HG03280 (cell line): ENCODE measurements at regions not wholly inside any gene's neighbourhood (a gene's known extent, or its start where the extent isn't known, plus 50 kb on each side); places are given as distances from the start of the nearest gene placed in this dataset.

ENCODE experiments used
- ATAC-seq: cut with Tn5 transposase; IDR thresholded peaks from one replicate; pipeline ENCODE4 v1.9.1; 2021; ENCODE audit warnings: mild to moderate bottlenecking, moderate library complexity; ENCODE audit not compliant: unreplicated experiment

DNA sequence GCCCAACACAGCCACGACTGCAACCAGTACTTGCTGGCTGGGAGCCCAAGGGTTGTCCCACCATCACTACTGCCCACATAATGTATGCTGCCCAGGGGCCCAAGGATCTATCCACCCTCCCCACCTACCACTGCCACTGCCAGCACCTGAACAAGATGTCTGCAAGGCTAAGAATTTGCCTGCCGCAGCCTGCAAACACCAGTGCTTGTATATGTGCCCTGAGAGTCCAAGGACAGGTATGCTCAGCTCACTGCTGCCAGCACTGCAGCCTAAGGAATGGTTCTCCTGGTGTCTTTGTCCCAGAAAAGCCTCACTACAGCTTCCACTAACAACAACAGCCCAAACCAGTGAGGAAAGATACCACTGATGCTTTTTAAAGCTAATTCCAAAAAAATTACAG is 1174.0 kb downstream of the SORCS1 start:
- no peak for ATAC-seq

DNA sequence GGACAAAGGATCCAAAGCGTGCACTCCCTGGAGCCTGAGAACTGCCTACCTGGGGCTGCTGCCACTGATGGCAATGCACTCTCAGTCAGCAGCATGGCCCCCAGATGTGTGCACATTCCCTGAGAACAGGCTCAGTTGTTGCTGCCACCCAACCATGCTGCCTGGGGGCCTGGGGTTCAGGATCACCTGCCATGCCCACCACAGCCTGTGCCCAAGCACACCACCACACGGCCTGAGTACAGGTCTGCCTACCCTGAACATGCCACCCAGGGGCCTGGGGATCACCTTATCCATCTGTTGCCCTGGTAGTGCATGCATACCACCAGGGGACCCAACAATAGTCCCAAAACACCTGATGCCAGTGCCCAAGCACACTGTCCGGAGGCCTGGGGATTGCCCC is 1174.5 kb downstream of the SORCS1 start:
- no peak for ATAC-seq

DNA sequence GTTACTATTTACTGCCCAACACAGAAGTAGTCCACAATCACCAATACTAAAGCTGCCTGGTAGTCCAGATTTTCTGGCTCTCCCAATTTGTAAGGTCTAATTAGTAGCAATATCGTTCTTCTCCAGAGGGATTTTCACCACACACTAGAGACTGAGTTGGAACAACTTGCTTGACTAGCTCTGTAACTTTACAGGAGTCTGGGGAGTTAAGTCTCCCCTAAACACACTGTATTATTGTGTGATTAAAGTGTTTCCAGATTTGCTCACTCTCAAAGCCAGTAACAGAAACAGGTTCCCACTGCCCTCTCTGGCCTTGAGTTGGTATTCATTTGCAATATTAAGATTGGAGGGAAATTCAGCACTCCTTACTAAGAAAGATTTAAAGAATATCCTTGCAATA is 1175.7 kb downstream of the SORCS1 start:
- ATAC-seq, result no peak

DNA sequence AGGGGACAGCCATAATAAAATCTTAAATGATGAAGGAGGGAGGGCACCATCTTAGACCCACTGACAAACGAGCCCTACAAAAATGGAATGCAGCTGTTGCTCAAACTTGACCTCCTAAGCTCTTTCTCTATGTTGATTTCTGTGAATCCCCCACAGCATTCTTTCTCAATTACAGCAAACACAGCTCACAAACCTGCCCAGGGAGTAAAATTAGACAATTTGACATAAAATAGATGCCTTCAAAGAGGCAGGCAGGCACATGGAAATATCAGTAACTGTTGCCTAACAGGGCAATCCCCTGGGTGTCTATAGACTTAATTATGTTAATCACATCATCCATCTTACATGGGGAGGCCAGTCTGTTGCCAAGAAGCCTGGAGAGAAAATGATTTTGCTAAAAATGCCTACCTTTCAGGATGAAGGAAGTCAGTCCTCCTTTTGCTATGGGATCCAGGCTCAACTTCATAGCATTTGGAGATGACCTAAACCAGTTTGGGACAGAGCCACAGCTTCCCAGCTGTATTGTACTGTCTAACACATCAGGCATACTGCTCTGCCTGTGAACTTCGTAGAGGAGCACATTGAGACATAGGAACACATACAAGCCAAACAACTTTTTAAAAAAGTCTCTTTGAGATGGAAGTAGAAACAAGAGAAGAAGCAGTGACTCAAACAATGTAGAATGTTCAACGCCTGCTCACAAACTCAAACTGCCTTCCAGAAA is 1177.4 kb downstream of the SORCS1 start:
- ATAC-seq, result no peak

DNA sequence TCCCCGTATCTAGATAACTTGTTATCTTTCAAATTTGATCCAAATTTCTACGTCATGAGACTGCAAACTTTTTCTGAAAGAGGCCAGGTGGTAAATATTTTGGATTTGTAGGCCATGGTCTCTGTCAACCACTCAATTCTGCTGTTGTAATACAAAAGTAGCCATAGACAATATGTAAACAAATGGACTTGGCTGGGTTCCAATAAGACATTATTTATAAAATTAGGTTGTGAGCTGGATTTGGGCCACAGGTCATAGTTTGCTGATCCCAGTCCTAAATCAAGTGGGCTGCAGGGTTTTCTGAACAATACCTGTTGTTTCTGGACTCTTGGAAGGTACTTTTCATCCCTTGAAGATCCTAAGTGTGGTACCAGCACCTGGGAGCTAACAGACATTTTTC is 1178.0 kb downstream of the SORCS1 start:
- no peak for ATAC-seq

DNA sequence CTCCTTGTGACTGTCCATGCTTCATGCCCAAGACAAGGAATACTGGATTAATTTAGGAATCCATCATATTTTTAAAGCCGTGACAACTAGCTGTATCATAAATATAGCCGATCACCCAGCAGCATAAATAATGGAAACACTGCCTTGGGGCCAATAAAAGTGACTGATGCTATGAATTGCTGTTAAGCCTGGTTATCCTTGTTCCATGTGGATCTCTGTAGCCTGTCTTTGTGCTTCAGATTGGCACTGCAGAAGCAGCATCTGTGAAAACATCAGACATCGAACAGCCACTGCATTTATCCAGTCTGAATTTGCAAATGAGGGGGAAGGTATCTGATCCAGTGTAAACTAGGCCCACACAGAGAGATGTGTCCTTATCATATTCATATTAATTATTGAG is 1181.8 kb downstream of the SORCS1 start:
- no peak for ATAC-seq

DNA sequence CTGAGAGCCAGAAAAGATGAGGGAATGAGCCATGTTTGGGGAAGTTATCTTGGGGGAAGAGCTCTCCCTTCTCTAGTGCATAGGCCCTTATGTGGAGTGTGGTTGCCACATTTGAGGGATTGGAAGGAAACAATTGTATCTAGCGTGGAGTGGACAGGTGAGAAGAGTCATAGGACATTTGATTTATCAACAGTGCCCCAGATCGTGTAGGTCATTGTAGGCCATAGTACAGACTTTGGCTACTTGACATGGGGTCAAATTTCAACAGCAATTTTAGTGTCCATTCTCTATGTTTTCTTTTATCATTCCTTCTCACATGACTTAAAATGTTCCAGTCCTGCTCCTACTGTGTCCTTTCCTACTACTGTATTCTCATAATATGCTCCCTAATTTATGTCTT is 1182.8 kb downstream of the SORCS1 start:
- no peak for ATAC-seq

DNA sequence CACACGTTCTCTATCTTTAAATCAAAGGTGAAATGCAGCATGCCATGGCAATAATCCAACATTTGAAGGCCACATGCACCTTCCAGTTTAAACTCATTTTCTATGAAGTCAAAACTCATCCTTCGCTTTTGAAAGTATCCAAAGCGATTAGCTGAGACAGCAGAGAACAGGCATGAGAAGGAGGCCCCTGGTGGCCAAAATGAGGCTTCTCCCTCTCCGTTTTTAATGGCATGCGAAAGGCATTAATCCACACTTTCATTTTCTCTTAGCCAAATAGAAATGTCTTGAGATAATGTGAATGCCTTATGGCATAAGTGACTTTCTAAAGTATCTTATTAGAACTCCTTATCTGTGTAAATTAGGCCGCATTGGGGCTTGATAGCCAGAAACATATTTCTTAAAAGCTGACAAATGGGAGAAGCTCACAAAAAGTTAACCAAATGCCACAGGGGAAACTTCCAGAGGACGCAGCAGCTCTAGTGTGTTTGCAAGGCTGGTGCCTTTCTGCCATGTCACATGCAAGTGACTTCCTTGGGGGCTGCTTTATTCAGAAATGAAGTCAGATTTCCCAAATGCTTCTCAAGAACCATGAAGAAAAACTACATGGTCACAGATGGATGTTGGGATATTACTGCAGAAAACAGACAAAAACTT is 1189.6 kb downstream of the SORCS1 start:
- no peak for ATAC-seq

DNA sequence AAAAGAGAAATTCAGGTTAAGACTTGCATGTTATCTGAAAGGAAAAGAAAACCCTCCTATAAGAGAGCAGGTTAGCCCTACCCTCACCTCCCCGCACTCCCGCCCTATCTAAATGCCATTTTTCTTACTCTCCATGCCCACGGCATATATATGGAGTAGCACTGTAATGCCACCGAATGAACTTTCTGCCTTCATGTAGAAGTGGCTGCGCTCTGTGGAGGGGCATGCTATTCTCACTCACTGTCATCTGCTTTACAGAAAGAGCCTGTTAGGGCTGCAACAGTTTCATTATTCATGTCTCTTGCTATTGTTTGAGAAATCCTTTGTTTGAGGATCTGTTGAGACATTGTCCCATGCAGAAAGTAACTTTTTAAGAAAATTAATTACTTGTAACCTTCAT is 1190.6 kb downstream of the SORCS1 start:
- no peak for ATAC-seq

DNA sequence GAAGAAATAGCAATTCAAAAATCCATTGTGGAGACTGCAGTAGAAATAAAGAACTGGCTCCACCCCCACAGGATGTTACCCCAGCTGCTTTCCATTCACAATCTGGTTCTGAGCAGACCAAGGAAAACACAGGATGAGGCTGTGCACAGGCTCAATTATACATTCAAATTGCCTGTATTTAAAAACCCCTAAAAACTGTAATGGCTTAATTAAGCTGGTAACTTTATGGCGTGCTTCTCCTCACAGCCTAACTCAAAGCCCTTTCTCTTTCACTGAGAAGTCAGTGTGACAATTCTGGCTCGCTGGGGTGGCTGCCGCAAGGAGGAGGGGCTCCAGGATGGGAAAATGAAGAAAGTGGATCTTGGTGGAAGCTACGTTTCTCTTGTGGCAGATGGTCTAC is 1191.1 kb downstream of the SORCS1 start:
- ATAC-seq, result no peak

DNA sequence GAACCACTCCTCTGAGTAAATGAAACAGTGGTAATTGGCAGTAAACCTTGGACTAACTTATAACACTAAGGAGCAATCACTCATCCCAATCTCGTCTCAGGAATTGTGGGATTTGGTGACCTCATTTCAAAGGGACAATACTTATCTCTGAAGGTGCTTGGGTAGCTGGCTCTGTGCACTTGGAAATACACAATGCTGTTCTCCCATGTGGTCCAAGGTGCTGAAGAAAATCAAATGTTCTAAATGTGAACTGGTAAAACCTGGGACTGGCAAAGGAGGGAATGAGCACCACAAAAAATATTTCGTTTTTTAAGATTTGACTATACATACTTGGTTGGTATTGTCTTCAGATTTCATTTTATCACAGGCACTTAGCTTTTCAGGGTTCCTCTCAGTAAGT is 1193.0 kb downstream of the SORCS1 start:
- ATAC-seq, result no peak

DNA sequence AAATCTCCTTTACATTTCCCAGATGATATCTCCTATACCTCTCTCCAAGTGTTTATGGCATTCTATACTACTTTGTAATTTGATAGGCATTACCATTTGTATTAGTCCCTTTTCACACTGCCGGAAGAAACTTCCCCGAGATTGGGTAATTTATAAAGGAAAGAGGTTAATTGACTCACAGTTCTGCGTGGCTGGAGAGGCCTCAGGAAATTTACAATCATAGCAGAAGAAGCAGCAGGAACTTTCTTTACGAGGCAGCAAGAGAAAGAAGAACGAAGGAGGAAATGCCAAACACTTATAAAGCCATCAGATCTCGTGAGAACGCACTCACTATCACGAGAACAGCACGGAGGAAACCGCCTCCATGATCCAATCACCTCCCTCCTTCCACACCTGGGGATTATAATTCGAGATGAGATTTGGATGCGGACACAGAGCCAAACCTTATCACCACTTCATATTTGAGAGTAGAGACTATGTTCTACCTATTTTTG is 1194.6 kb downstream of the SORCS1 start:
- no peak for ATAC-seq

DNA sequence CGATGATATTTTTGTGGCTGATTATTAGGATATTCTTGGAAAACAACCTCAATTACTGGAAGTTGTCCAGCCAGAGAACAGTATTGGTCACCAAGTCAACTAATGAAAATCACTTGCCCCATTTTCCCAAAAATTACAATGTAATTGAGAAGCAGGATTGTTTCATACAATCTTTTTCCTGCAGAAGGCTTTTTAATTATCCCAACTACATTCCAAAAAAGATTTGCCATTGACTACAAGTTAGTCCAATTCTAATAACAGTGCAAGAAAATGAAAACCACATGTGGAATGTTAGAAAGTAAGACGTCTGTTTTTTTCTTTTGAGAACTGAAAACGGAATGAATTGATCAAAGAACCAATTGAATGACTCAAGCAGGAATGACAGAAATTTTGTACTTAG is 1195.8 kb downstream of the SORCS1 start:
- no peak for ATAC-seq

DNA sequence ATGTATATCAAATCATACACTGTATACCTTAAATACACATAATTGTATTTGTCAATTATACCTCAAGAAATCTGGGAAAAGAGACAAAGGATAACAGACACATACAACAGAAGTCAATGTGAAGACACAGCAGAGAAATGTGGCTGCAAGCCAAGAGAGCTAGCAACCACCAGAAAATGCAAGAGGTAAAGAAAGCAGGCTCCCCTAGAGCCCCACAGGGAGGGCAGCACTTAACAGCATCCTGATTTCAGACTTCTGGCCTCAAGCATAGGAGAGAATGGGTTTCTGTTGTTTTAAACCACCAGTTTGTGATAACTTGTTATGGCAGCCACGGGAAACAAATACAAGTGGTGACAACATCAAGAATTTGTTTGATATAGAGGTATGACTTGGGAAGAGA is 1197.2 kb downstream of the SORCS1 start:
- no peak for ATAC-seq

DNA sequence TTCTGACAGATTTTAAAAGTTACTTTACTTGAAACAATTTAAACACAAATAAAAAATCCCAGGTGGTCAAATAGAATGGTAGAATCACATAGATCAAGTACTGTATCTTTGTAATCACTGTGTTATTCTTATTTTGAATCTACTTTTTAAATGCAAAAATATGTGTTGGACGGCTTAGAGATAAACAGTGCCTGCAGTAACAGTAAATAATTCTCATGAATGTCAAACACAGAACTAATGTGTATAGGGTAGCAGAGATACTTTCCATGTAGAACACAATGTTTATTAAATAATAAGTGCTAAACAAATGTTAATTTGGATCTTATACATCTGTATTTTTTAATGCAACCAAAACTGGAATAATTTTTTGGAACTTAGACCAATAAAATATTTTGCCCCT is 1199.4 kb downstream of the SORCS1 start:
- no peak for ATAC-seq

DNA sequence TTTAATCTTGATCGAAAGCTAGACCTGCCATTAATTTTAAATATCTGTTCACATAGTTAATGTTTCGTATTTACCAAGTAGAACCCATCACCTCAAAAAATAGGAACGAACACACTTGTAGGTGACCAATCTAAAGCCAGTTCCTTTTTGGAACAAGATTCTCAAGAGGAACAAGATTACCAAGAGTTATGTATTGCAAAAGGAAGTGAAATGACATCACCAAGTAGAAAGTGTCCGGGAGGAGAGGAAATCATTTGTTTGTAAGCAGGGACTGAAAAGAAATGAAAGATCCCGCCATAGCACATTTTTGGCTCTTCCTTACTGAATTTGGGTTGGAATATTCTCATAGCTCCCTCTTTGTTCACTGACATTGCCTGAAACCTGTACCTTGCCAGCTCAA is 1200.5 kb downstream of the SORCS1 start:
- no peak for ATAC-seq

DNA sequence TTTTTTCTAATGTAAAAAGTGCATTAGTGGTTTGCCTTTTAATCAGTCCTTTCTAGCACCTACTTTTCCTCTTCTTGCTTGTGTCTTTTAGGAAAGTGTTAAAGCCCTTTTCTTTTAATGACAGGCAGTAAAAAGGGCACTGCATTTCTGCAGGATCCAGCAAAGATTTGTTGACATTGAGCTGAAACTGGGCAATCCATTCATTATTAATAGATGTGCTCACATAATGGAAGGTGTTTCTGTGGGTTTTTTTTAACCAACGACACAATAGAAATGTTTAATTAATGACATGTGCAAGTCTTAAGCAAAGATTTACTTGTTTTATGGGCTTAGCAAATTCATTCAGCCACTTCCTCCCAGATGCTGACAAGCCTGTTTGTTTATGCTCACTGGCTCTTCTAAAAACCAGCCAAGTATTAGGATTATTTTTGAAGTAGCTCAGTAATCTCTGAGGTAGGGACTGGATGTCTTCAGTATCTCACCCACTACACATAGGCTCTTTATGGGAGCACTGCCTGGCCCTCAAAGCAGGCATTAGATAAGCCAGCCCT is 1201.1 kb downstream of the SORCS1 start:
- no peak for ATAC-seq

DNA sequence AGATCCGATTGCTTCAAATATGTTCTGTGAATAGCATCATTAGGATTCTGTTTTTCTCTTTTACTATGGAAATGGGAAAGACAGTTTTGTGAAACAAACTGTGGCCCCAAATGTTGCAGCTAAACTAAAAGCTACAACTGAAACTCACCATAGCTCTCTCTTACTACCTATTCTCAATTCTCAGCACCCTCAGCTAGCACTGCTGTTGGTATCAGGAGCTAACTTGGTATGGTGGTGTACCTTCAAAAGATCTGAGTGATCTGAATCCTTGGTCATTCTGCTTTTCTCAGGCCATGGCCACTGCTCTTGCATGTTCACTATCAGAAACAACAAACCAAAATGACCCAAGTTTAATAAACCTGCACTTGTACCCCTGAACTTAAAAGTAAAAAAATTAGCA is 1208.0 kb downstream of the SORCS1 start:
- ATAC-seq, result peak; percentile 50

DNA sequence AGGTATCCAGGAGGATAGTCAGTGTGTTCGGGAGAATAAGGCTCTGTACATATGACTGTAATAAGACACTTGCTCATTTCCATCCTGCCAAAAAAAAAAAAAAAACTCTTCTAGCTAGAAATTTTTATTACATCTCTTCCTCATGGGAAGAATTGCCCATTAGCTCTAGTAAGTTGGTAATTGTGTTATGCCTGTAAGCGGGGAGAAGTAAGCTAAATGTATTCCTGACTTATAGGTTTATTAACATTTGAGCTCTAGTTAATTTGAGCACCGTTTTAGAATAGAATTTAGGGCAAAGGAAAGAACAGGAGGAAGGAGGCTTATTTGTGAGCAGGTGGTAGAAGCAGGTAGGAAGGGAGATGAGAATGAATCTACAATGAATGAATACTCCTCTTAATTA is 1210.6 kb downstream of the SORCS1 start:
- ATAC-seq, result no peak

DNA sequence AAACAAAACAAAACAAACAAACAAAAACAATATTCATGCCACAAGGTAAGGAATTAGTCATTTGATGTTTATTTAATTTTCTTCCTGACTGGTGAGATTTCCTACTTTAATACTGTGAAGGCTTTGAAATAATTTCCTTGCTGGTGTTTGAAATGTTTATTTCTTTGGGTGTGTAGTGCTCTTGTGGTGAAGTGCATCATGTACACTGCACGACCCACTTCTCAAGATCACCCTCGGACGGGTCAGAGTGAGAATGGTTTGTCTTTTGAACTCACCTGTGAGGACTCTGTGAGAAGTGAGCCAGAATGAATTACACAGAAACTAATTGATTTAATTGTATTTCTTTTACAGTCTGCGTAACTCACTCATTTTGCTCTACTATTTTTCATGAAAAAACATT is 1211.5 kb downstream of the SORCS1 start:
- ATAC-seq, result no peak

DNA sequence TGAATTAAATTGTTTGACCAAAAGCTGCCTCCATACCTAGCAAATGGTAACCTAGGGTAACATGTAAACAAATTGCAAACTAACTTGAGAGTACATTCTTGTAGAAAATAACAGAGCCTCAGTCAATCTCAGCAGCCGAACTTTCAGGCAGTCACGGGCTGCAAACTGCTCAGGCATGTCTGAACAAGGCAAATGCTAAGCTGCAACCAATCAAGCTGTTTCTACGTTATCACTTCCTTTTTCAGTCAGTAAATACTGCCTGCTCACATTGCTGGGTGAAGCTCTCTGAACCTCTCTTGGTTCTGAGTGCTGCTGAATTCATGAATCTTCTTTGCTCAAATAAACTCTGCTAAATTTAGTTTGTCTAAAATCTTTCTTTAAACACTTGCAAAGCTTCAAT is 1212.4 kb downstream of the SORCS1 start:
- ATAC-seq, result peak; percentile 89

DNA sequence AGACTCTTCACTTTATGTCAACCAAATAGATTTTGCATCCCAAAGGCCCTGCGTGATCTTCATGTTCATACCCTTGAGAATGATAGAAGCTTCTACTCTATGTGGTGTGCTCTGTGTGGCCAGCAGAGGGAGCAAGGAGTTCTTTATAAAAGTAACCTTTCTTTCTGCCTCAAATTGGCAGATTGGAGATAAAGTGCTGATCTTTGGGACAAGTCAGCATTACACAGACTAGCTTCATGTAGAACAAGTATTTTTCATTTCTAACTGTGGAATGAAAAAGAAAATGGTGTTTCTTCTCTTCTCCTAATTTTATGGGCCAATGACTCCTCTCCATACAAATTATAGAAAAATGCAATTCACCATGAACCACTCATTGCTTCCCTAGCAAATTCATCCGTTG is 1214.1 kb downstream of the SORCS1 start:
- peak; percentile 37 for ATAC-seq
